Endothelial cell (in vitro differentiated cells): ENCODE measurements at regions not wholly inside any gene's neighbourhood (a gene's known extent, or its start where the extent isn't known, plus 50 kb on each side); places are given as distances from the start of the nearest gene placed in this dataset.

Experiments used
- DNase-seq: peaks from one replicate; pipeline ENCODE4 v3.0.0; 2021; ENCODE audit warnings: low spot score
- H3K27ac Mint-ChIP-seq: one replicate; pipeline ENCODE4 v1.8.0; 2021; ENCODE audit warnings: mixed read lengths, inconsistent platforms; ENCODE audit not compliant: unreplicated experiment
- H3K27me3 Mint-ChIP-seq: one replicate; pipeline ENCODE4 v1.8.0; 2021; ENCODE audit warnings: mild to moderate bottlenecking, moderate library complexity, mixed read lengths, inconsistent platforms; ENCODE audit not compliant: unreplicated experiment
- H3K36me3 Mint-ChIP-seq: one replicate; pipeline ENCODE4 v1.8.0; 2021; ENCODE audit warnings: mild to moderate bottlenecking, low read depth, mixed read lengths, inconsistent platforms; ENCODE audit not compliant: unreplicated experiment
- H3K4me1 Mint-ChIP-seq: one replicate; pipeline ENCODE4 v1.8.0; 2021; ENCODE audit warnings: mild to moderate bottlenecking, mixed read lengths, inconsistent platforms; ENCODE audit not compliant: unreplicated experiment
- H3K4me3 Mint-ChIP-seq: one replicate; pipeline ENCODE4 v1.8.0; 2021; ENCODE audit warnings: mild to moderate bottlenecking, mixed read lengths, inconsistent platforms; ENCODE audit not compliant: unreplicated experiment
- H3K9me3 Mint-ChIP-seq: one replicate; pipeline ENCODE4 v1.8.0; 2021; ENCODE audit warnings: mixed read lengths, inconsistent platforms; ENCODE audit not compliant: unreplicated experiment
- TF ChIP-seq, protein P1 (sequence below): fragments of 200-600 bp; sonication (generic); IDR thresholded peaks from one replicate; pipeline ENCODE4 v1.5.0; 2021; ENCODE audit warnings: antibody characterized with exemption; ENCODE audit not compliant: unreplicated experiment

- H3K9me3 Mint-ChIP-seq: peaks cover 5% of the 10 kb centered on the region
- H3K4me1 Mint-ChIP-seq: no peaks in the 10 kb centered on the region
- TF ChIP-seq, protein P1, sequence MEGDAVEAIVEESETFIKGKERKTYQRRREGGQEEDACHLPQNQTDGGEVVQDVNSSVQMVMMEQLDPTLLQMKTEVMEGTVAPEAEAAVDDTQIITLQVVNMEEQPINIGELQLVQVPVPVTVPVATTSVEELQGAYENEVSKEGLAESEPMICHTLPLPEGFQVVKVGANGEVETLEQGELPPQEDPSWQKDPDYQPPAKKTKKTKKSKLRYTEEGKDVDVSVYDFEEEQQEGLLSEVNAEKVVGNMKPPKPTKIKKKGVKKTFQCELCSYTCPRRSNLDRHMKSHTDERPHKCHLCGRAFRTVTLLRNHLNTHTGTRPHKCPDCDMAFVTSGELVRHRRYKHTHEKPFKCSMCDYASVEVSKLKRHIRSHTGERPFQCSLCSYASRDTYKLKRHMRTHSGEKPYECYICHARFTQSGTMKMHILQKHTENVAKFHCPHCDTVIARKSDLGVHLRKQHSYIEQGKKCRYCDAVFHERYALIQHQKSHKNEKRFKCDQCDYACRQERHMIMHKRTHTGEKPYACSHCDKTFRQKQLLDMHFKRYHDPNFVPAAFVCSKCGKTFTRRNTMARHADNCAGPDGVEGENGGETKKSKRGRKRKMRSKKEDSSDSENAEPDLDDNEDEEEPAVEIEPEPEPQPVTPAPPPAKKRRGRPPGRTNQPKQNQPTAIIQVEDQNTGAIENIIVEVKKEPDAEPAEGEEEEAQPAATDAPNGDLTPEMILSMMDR: no peak
- no peak overlapping the region for H3K4me3 Mint-ChIP-seq
- no peak for DNase-seq
- no peak overlapping the region for H3K27ac Mint-ChIP-seq
- H3K27me3 Mint-ChIP-seq: no peaks in the 10 kb centered on the region
- no peaks in the 10 kb centered on the region for H3K36me3 Mint-ChIP-seq
Measured at GRCh38 chr21:18801468-18801867, 397.9 kb upstream of the TMPRSS15 start.

DNA sequence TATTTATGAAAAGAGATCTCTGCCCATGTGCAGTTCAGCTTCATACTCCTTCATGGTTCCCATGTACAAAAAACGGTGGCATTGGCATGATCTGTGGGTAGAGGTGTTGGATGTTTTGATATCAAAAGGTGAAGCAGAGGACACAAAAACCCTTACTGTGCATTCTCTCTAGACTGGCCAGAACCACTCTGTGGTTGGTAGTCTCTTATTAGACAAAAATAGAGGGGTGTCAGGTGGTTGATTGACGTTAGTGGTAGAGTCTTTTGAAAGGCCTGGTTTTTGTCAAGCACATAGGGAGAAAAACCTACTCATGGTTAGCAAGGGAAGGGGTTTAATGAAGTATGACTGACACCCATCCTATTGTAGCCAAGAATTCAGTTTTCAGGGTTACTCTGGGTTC lies 400.0 kb upstream of the TMPRSS15 start:
- no peak for DNase-seq
- Mint-ChIP-seq H3K27ac (no peak overlapping the region), H3K4me3 (no peak overlapping the region), H3K36me3 (no peaks in the 10 kb centered on the region), H3K27me3 (no peaks in the 10 kb centered on the region), H3K4me1 (no peaks in the 10 kb centered on the region), H3K9me3 (no peaks in the 10 kb centered on the region)
- TF ChIP-seq, protein P1: no peak

DNA sequence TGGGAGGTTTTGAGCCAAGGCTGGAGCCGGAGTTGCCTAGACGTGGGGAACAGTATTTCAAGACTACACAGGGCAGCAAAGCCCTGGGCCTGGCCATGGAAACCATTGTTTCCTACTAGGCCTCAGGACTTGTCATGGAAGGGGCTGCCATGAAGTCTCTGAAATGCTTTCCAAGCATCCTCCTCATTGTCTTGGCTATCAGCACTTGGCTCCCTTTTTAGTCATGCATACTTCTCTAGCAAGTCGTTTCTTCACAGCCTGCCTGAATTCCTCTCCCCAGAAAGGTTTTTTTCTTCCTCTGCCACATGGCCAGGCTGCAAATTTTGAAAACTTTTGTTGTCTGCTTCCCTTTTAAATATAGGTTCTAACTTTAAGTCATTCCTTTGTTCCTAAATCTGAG lies 406.6 kb upstream of the TMPRSS15 start:
- Mint-ChIP-seq H3K36me3 (no peaks in the 10 kb centered on the region), H3K9me3 (no peaks in the 10 kb centered on the region), H3K27ac (no peak overlapping the region), H3K4me3 (no peak overlapping the region), H3K27me3 (peaks cover 3% of the 10 kb centered on the region), H3K4me1 (no peaks in the 10 kb centered on the region)
- TF ChIP-seq, protein P1: no peak
- no peak for DNase-seq

DNA sequence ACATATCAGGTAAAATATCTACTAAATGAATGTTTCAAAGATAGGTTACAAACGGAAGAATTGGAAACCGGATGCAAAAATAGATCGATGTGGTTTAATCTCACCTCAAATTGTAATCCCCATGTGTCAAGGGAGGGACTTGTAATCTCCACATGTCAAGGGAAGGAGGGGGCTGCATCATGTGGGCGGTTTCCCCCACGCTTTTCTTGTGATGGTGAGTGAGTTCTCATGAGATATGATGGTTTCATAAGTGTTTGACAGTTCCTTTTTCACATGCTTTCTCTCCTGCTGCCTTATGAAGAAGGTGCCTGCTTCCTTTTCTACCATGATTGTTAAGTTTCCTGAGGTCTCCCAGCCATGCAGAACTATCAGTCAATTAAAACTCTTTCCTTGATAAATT lies 408.7 kb upstream of the TMPRSS15 start:
- no peaks in the 10 kb centered on the region for H3K36me3 Mint-ChIP-seq
- no peak overlapping the region for H3K4me3 Mint-ChIP-seq
- no peaks in the 10 kb centered on the region for H3K9me3 Mint-ChIP-seq
- no peaks in the 10 kb centered on the region for H3K4me1 Mint-ChIP-seq
- no peak overlapping the region for H3K27ac Mint-ChIP-seq
- TF ChIP-seq, protein P1: no peak
- H3K27me3 Mint-ChIP-seq: peaks cover 3% of the 10 kb centered on the region
- no peak for DNase-seq

- Mint-ChIP-seq H3K4me1 (no peaks in the 10 kb centered on the region), H3K27ac (no peak overlapping the region), H3K27me3 (no peaks in the 10 kb centered on the region), H3K9me3 (no peaks in the 10 kb centered on the region), H3K36me3 (no peaks in the 10 kb centered on the region), H3K4me3 (no peak overlapping the region)
- TF ChIP-seq, protein P1: no peak
- DNase-seq: no peak
Measured at GRCh38 chr21:18819507-18819906, 415.9 kb upstream of the TMPRSS15 start.
